GM12878 (cell line): ENCODE measurements at regions not wholly inside any gene's neighbourhood (a gene's known extent, or its start where the extent isn't known, plus 50 kb on each side); places are given as distances from the start of the nearest gene placed in this dataset.

Experiments
- ATAC-seq: fragments of 200-7000 bp; cut with Tn5 transposase; 3 replicates; pipeline ENCODE4 v1.9.1; 2020; ENCODE audit warnings: mild to moderate bottlenecking, moderate library complexity
- BruUV-seq: library from RNA; stranded (reverse); fragments of 400-500 nt; replicated peaks from 2 replicates; lab custom pipeline; 2021; lab: Mats Ljungman, UMichigan
- CTCF ChIA-PET: fragments of 300-600 bp; sonication (Branson Sonifier 250); formaldehyde crosslinking; extraction: SDS; loops from one replicate; lab custom pipeline; 2021; ENCODE audit warnings: inconsistent platforms; lab: Yijun Ruan, JAX
- POLR2A ChIA-PET: fragments of 350-600 bp; formaldehyde crosslinking; extraction: SDS; loops from one replicate; lab custom pipeline; 2021; ENCODE audit warnings: inconsistent platforms; lab: Charles Lee
- RAD21 ChIA-PET: fragments of 300-600 bp; sonication (Branson Sonifier 250); formaldehyde crosslinking; loops from one replicate; lab custom pipeline; 2023; ENCODE audit warnings: antibody characterized with exemption; ENCODE audit not compliant: unreplicated experiment; lab: Charles Lee
- SMC1A ChIA-PET: fragments of 300-600 bp; sonication (Branson Sonifier 250); formaldehyde crosslinking; loops from one replicate; lab custom pipeline; 2023; ENCODE audit not compliant: unreplicated experiment, uncharacterized antibody; lab: Charles Lee
- DNase-seq: peaks from one replicate; pipeline ENCODE4 v3.0.0-alpha.2; 2011; ENCODE audit warnings: low read depth, low spot score
- FAIRE-seq: peaks from 3 replicates; lab custom pipeline; 2011; peaks lifted over from hg19 to GRCh38; lab: Jason Lieb, UNC
- H2AFZ ChIP-seq: 2 replicates; pipeline ENCODE4 v1.6.0; 2011; ENCODE audit warnings: low read depth, low read length, control low read depth; ENCODE audit not compliant: control insufficient read depth
- H3K27ac ChIP-seq: 2 replicates; pipeline ENCODE4 v1.5.1; 2011; ENCODE audit warnings: control low read depth; ENCODE audit not compliant: control insufficient read depth, insufficient read depth
- H3K27me3 ChIP-seq, 2 experiments: replicated peaks in 1 of 2; 2 replicates each; pipeline versions ENCODE4 v1.6.0 to v1.6.1; 2011; ENCODE audit warnings: low read length in 1 of 2; ENCODE audit not compliant: control insufficient read depth in 2 of 2, insufficient read depth in 2 of 2
- H3K36me3 ChIP-seq, 2 experiments: 2 replicates each; pipeline ENCODE4 v1.5.1; 2011; ENCODE audit warnings: low read length in 1 of 2; ENCODE audit not compliant: control insufficient read depth in 2 of 2, insufficient read depth in 2 of 2
- H3K4me1 ChIP-seq: 2 replicates; pipeline ENCODE4 v1.6.1; 2011; ENCODE audit warnings: mild to moderate bottlenecking, low read length, moderate library complexity, mixed read lengths; ENCODE audit not compliant: control insufficient read depth, insufficient read depth
- H3K4me2 ChIP-seq: 2 replicates; pipeline ENCODE4 v1.6.0; 2011; ENCODE audit warnings: control low read depth; ENCODE audit not compliant: control insufficient read depth, insufficient read depth
- H3K4me3 ChIP-seq: fragments of 200-600 bp; sonication (generic); 2 replicates; pipeline ENCODE4 v1.5.1; 2016
- H3K79me2 ChIP-seq: 2 replicates; pipeline ENCODE4 v1.6.0; 2011; ENCODE audit warnings: low read length; ENCODE audit not compliant: control insufficient read depth, insufficient read depth
- H3K9ac ChIP-seq: 2 replicates; pipeline ENCODE4 v1.8.0; 2011; ENCODE audit warnings: low read length, control low read depth, mixed read lengths; ENCODE audit not compliant: control insufficient read depth, insufficient read depth
- H3K9me3 ChIP-seq: replicated peaks from 3 replicates; pipeline ENCODE4 v1.5.1; 2011; ENCODE audit warnings: mild to moderate bottlenecking, low read length; ENCODE audit not compliant: control insufficient read depth, insufficient read depth
- H4K20me1 ChIP-seq: 2 replicates; pipeline ENCODE4 v1.6.0; 2011; ENCODE audit not compliant: control insufficient read depth, insufficient read depth
- ASH2L ChIP-seq: fragments of 300-600, 200-600 bp; sonication (generic); IDR thresholded peaks from 2 replicates; pipeline ENCODE4 v1.6.1; 2017; ENCODE audit warnings: low read depth, mild to moderate bottlenecking, borderline replicate concordance
- BCL3 ChIP-seq: IDR thresholded peaks from 2 replicates; pipeline ENCODE4 v1.6.1; 2011; ENCODE audit warnings: borderline replicate concordance, low read depth, mild to moderate bottlenecking, moderate library complexity, low read length; ENCODE audit not compliant: insufficient read depth, poor library complexity, severe bottlenecking
- BHLHE40 ChIP-seq, 2 experiments: fragments of 450-650 bp in 1 of 2; IDR thresholded peaks; 2 replicates each; pipeline ENCODE4 v1.6.1; 2011 to 2017; ENCODE audit warnings: low read depth in 2 of 2, borderline replicate concordance in 1 of 2, improper control_type of control experiment in 1 of 2, low read length in 1 of 2, mild to moderate bottlenecking in 1 of 2
- FOXM1 ChIP-seq: IDR thresholded peaks from 2 replicates; pipeline ENCODE4 v1.6.1; 2012; ENCODE audit warnings: low read depth, mild to moderate bottlenecking, inconsistent platforms, low read length, moderate library complexity
- HCFC1 ChIP-seq: fragments of 150-350 bp; IDR thresholded peaks from 2 replicates; pipeline ENCODE4 v1.6.1; 2014; ENCODE audit warnings: low read length
- MEF2B ChIP-seq: fragments of 450-650 bp; IDR thresholded peaks from 2 replicates; pipeline ENCODE4 v1.6.1; 2018; ENCODE audit warnings: mild to moderate bottlenecking, moderate library complexity; ENCODE audit not compliant: partially characterized antibody, poor library complexity, severe bottlenecking
- PRDM15 ChIP-seq: fragments of 450-650 bp; formaldehyde crosslinking; IDR thresholded peaks from 2 replicates; pipeline ENCODE4 v1.4.0; 2020; ENCODE audit warnings: mild to moderate bottlenecking, moderate library complexity
- RBBP5 ChIP-seq: fragments of 200-600 bp; sonication (generic); conservative IDR thresholded peaks from 2 replicates; pipeline ENCODE4 v1.6.1; 2016
- RFX5 ChIP-seq: IDR thresholded peaks from 2 replicates; pipeline ENCODE4 v1.6.1; 2011; ENCODE audit warnings: low read depth, low read length, improper control_type of control experiment
- SRF ChIP-seq, 2 experiments: IDR thresholded peaks; 2 replicates each; pipeline ENCODE4 v1.6.1; 2011; ENCODE audit warnings: low read depth in 2 of 2, low read length in 2 of 2, mild to moderate bottlenecking in 1 of 2, moderate library complexity in 1 of 2
- SUZ12 ChIP-seq: fragments of 200-600 bp; sonication (generic); IDR thresholded peaks from one replicate; pipeline ENCODE4 v1.6.1; 2018; ENCODE audit warnings: antibody characterized with exemption, mild to moderate bottlenecking; ENCODE audit not compliant: unreplicated experiment
- TBL1XR1 ChIP-seq: IDR thresholded peaks from 2 replicates; pipeline ENCODE4 v1.6.1; 2012; ENCODE audit warnings: low read depth, low read length, improper control_type of control experiment
- ZBTB33 ChIP-seq: fragments of 450-650 bp; IDR thresholded peaks from 2 replicates; pipeline ENCODE4 v1.6.1; 2017; ENCODE audit warnings: mild to moderate bottlenecking
- WGBS: methylation state at CpG from one replicate; pipeline ENCODE4 v1.1.6; 2016; ENCODE audit warnings: low lambda C conversion rate; ENCODE audit not compliant: insufficient replicate concordance, insufficient coverage; ENCODE audit errors: missing lambda C conversion rate; 5-methylcytosine and 5-hydroxymethylcytosine counted together
- in situ Hi-C: fragments of 300-500 bp; cut with MboI; formaldehyde crosslinking; loops from 9 replicates; pipeline ENCODE4 v1.14.3; 2018; ENCODE audit warnings: mixed read lengths
- intact Hi-C: fragments of 100-400 bp; cut with micrococcal nuclease; formaldehyde crosslinking; loops from one replicate; pipeline ENCODE4 v1.14.2; 2022; ENCODE audit not compliant: unreplicated experiment

GRCh38 chr12:61717986-61718385 lies 542.2 kb upstream of the USP15 start (continued):
- TF ChIP-seq SUZ12 (no peak), PRDM15 (CRISPR knock-in tag) (no peak), ZBTB33 (no peak), RFX5 (no peak), TBL1XR1 (no peak)

- Histone ChIP-seq H3K9me3 (no peaks in the 10 kb centered on the region), H3K4me2 (no peak overlapping the region), H3K4me3 (no peak overlapping the region), H2AFZ (no peak overlapping the region), H4K20me1 (no peaks in the 10 kb centered on the region), H3K9ac (no peak overlapping the region), H3K4me1 (no peaks in the 10 kb centered on the region), H3K27me3 (no peaks in the 10 kb centered on the region), H3K36me3 (no peaks in the 10 kb centered on the region), H3K79me2 (no peaks in the 10 kb centered on the region), H3K27ac (no peak overlapping the region)
- in situ Hi-C loops: no loop called here
- no peak for DNase-seq
- WGBS: 43% methylated on average over 1 of the region's 1 CpG
- CTCF ChIA-PET: no interaction called here
- POLR2A ChIA-PET: no interaction called here
- no peak for TF ChIP-seq RBBP5
- no peak for TF ChIP-seq SRF (IDR thresholded peaks at IDR 0.05; ENCODE audit: low read depth in 2 of 2, low read length in 2 of 2)
- no peak for TF ChIP-seq FOXM1
- TF ChIP-seq MEF2B: no peak
- no peak for TF ChIP-seq BCL3
- no peak for TF ChIP-seq HCFC1
- no peak for TF ChIP-seq ASH2L
- no peak for TF ChIP-seq BHLHE40 (IDR thresholded peaks at IDR 0.05; ENCODE audit: borderline replicate concordance in 1 of 2, low read depth in 2 of 2, low read length in 1 of 2)
- RAD21 ChIA-PET: no interaction called here
- no TSS peak for BruUV-seq
- SMC1A ChIA-PET: no interaction called here
- no peak for FAIRE-seq
- no peak for ATAC-seq
- intact Hi-C loops: no loop called here
Observed at GRCh38 chr12:61739925-61740324, 520.3 kb upstream of the USP15 start.
